GDM1 (cell line): ENCODE measurements at regions not wholly inside any gene's neighbourhood (a gene's known extent, or its start where the extent isn't known, plus 50 kb on each side); places are given as distances from the start of the nearest gene placed in this dataset.

ENCODE experiments used
- DNase-seq: peaks from one replicate; lab custom pipeline; 2025; lab: John Stamatoyannopoulos, UW

GRCh38 chr10:29962166-29962850 lies 97.1 kb downstream of the JCAD start:
- DNase-seq = no peak

- DNase-seq = no peak
Measured at GRCh38 chr10:29961351-29961750, 98.0 kb downstream of the JCAD start.

- DNase-seq = no peak
Measured at GRCh38 chr10:29960261-29960660, 99.1 kb downstream of the JCAD start.

- DNase-seq = no peak
Measured at GRCh38 chr10:29959586-29959985, 99.8 kb downstream of the JCAD start.

- DNase-seq = no peak
Measured at GRCh38 chr10:29958440-29958839, 100.9 kb downstream of the JCAD start.

GRCh38 chr10:29957907-29958331 lies 101.5 kb downstream of the JCAD start:
- DNase-seq = no peak

GRCh38 chr10:29957236-29957635 lies 102.2 kb downstream of the JCAD start:
- peak; percentile 26 for DNase-seq

- no peak for DNase-seq
Measured at GRCh38 chr10:29956335-29956924, 103.0 kb downstream of the JCAD start.

- no peak for DNase-seq
Measured at GRCh38 chr10:29955329-29955935, 104.0 kb downstream of the JCAD start.

GRCh38 chr10:29951441-29951931 lies 107.9 kb downstream of the JCAD start:
- DNase-seq = no peak

- no peak for DNase-seq
Measured at GRCh38 chr10:29950391-29950790, 109.0 kb downstream of the JCAD start.

GRCh38 chr10:29949411-29950011 lies 109.9 kb downstream of the JCAD start:
- DNase-seq = peak; percentile 64

GRCh38 chr10:29948881-29949355 lies 110.5 kb downstream of the JCAD start:
- no peak for DNase-seq

GRCh38 chr10:29947701-29948060 lies 111.7 kb downstream of the JCAD start:
- no peak for DNase-seq

- no peak for DNase-seq
Measured at GRCh38 chr10:29946953-29947700, 112.3 kb downstream of the JCAD start.

GRCh38 chr10:29946614-29946952 lies 112.8 kb downstream of the JCAD start:
- DNase-seq = no peak

- DNase-seq = no peak
Measured at GRCh38 chr10:29941476-29941875, 117.9 kb downstream of the JCAD start.

GRCh38 chr10:29932991-29933390 lies 126.4 kb downstream of the JCAD start:
- no peak for DNase-seq

GRCh38 chr10:29931833-29932232 lies 127.6 kb downstream of the JCAD start:
- no peak for DNase-seq

- no peak for DNase-seq
Measured at GRCh38 chr10:29929006-29929405, 130.4 kb downstream of the JCAD start.

- DNase-seq = no peak
Measured at GRCh38 chr10:29926693-29927048, 132.7 kb downstream of the JCAD start.
